K562 (cell line): ENCODE measurements at regions not wholly inside any gene's neighbourhood (a gene's known extent, or its start where the extent isn't known, plus 50 kb on each side); places are given as distances from the start of the nearest gene placed in this dataset.
A peak's percentile ranks its signal among the peaks of the same experiment; 100 is the strongest.

Experiments used
- ATAC-seq: fragments of 200-7000 bp; cut with Tn5 transposase; 3 replicates; pipeline ENCODE4 v1.9.1; 2020; ENCODE audit warnings: moderate library complexity
- BruUV-seq: library from RNA; stranded (reverse); fragments of 400-500 nt; replicated peaks from 2 replicates; lab custom pipeline; 2021; lab: Mats Ljungman, UMichigan
- CTCF ChIA-PET: fragments of 300-600 bp; formaldehyde crosslinking; extraction: SDS; loops from one replicate; lab custom pipeline; 2021; ENCODE audit warnings: low intra/inter-chr PET ratio; lab: Yijun Ruan, JAX
- POLR2A ChIA-PET: fragments of 300-600, 350-650 bp; sonication (Branson Sonifier 250); formaldehyde crosslinking; extraction: SDS; loops from one replicate; lab custom pipeline; 2021; ENCODE audit warnings: antibody characterized with exemption, inconsistent platforms; lab: Yijun Ruan, JAX
- DNase-seq, 4 experiments: peaks; one replicate each; pipeline versions ENCODE4 v3.0.0 to v3.0.0-alpha.2; 2011 to 2018; ENCODE audit warnings: low spot score in 3 of 4, mixed read lengths in 3 of 4; ENCODE audit errors: extremely low read depth in 1 of 4
- FAIRE-seq: peaks from 2 replicates; lab custom pipeline; 2011; peaks lifted over from hg19 to GRCh38; lab: Jason Lieb, UNC
- H2AFZ ChIP-seq: 2 replicates; pipeline ENCODE4 v1.6.0; 2011; ENCODE audit warnings: low read depth, low read length, control low read depth, inconsistent platforms
- H3K27ac ChIP-seq: fragments of 200-600 bp; 3 replicates; pipeline ENCODE4 v1.8.0; 2011; ENCODE audit warnings: low read depth, mild to moderate bottlenecking, control low read depth, inconsistent platforms, low read length, moderate library complexity, mixed read lengths; ENCODE audit errors: extremely low read depth
- H3K27me3 ChIP-seq, 2 experiments: fragments of 300-600 bp in 1 of 2; 2 replicates in 1 of 2; 3 replicates in 1 of 2; pipeline versions ENCODE4 v1.6.0 to v1.8.0; 2011; ENCODE audit warnings: inconsistent platforms in 2 of 2, low read length in 2 of 2, mild to moderate bottlenecking in 1 of 2, mixed read lengths in 1 of 2, moderate library complexity in 1 of 2; ENCODE audit not compliant: control insufficient read depth in 2 of 2, insufficient read depth in 2 of 2
- H3K36me3 ChIP-seq: fragments of 300-600 bp; 3 replicates; pipeline ENCODE4 v1.8.0; 2011; ENCODE audit warnings: mild to moderate bottlenecking, low read length, inconsistent platforms; ENCODE audit not compliant: control insufficient read depth, insufficient read depth
- H3K4me1 ChIP-seq, 2 experiments: fragments of 200-600 bp in 1 of 2; replicated peaks in 1 of 2; 2 replicates in 1 of 2; 3 replicates in 1 of 2; pipeline versions ENCODE4 v1.5.1 to v1.8.0; 2011; ENCODE audit warnings: inconsistent platforms in 2 of 2, low read length in 2 of 2, mild to moderate bottlenecking in 1 of 2, mixed read lengths in 1 of 2, moderate library complexity in 1 of 2; ENCODE audit not compliant: control insufficient read depth in 2 of 2, insufficient read depth in 2 of 2
- H3K4me2 ChIP-seq: 2 replicates; pipeline ENCODE4 v1.6.1; 2011; ENCODE audit warnings: low read length, control low read depth, inconsistent platforms, mixed read lengths; ENCODE audit not compliant: insufficient read depth
- H3K4me3 ChIP-seq: fragments of 200-600 bp; sonication (generic), shearing (Covaris generic); 2 replicates; pipeline ENCODE4 v1.5.1; 2016; ENCODE audit warnings: control low read depth, inconsistent platforms
- H3K79me2 ChIP-seq: fragments of 200-600 bp; 3 replicates; pipeline ENCODE4 v1.8.0; 2011; ENCODE audit warnings: low read length, inconsistent platforms; ENCODE audit not compliant: control insufficient read depth, insufficient read depth
- H3K9ac ChIP-seq, 2 experiments: 2 replicates each; pipeline versions ENCODE4 v1.6.0 to v1.6.1; 2011; ENCODE audit warnings: low read depth in 2 of 2, low read length in 2 of 2, control low read depth in 1 of 2, inconsistent platforms in 1 of 2, mild to moderate bottlenecking in 1 of 2, mixed read lengths in 1 of 2; ENCODE audit not compliant: insufficient read depth in 1 of 2
- H3K9me1 ChIP-seq: one replicate; pipeline ENCODE4 v1.6.0; 2011; ENCODE audit warnings: inconsistent platforms, mild to moderate bottlenecking, low read length, moderate library complexity; ENCODE audit not compliant: control insufficient read depth, insufficient read depth
- H3K9me3 ChIP-seq: replicated peaks from 2 replicates; pipeline ENCODE4 v1.5.1; 2011; ENCODE audit warnings: low read depth, low read length, inconsistent platforms; ENCODE audit not compliant: control insufficient read depth, insufficient read depth
- H4K20me1 ChIP-seq: replicated peaks from 2 replicates; pipeline ENCODE4 v1.6.1; 2011; ENCODE audit warnings: low read length, inconsistent platforms, mixed read lengths; ENCODE audit not compliant: control insufficient read depth, insufficient read depth
- CEBPG ChIP-seq, 3 experiments: fragments of 200-800 bp in 1 of 3; sonication (Bioruptor generic) in 1 of 3; sonication (generic) in 1 of 3; formaldehyde crosslinking in 1 of 3; IDR thresholded peaks in 2 of 3; conservative IDR thresholded peaks in 1 of 3; 2 replicates each; pipeline versions ENCODE4 v1.6.1 to v1.8.0; 2016 to 2022; ENCODE audit warnings: missing compliant biosample characterization in 2 of 3, missing genetic modification characterization in 2 of 3, mild to moderate bottlenecking in 1 of 3, missing genetic modification reagents in 1 of 3
- SNAPC5 ChIP-seq: fragments of 250-450 bp; sonication (Bioruptor Pico); IDR thresholded peaks from 2 replicates; pipeline ENCODE4 v1.8.0; 2021; ENCODE audit warnings: moderate library complexity, mild to moderate bottlenecking, inconsistent platforms
- TCF3 ChIP-seq: sonication (generic); formaldehyde crosslinking; IDR thresholded peaks from 2 replicates; pipeline ENCODE4 v1.4.0; 2020; ENCODE audit warnings: mild to moderate bottlenecking, missing genetic modification reagents
- ZBTB33 ChIP-seq: sonication (generic); formaldehyde crosslinking; IDR thresholded peaks from 2 replicates; pipeline ENCODE4 v1.8.1; 2023; ENCODE audit warnings: mild to moderate bottlenecking, missing genetic modification reagents
- WGBS: fragments of 100-300 bp; shearing (Covaris generic); methylation state at CpG from one replicate; pipeline ENCODE4 v1.1.6; 2016; ENCODE audit warnings: low coverage, mixed read lengths; ENCODE audit not compliant: insufficient coverage; ENCODE audit errors: missing lambda C conversion rate; 5-methylcytosine and 5-hydroxymethylcytosine counted together
- in situ Hi-C: fragments of 300-500 bp; cut with MboI; formaldehyde crosslinking; loops from 4 replicates; pipeline ENCODE4 v1.15.0; 2018; ENCODE audit warnings: inconsistent platforms, mixed read lengths
- intact Hi-C: fragments of 100-400 bp; cut with micrococcal nuclease; formaldehyde crosslinking; loops from 2 replicates; pipeline ENCODE4 v1.14.2; 2022
- TF ChIP-seq, protein P1 (sequence below): fragments of 250-450 bp; sonication (Bioruptor Pico); IDR thresholded peaks from 2 replicates; pipeline ENCODE4 v1.4.0; 2020
- TF ChIP-seq, protein P2 (sequence below): sonication (generic); formaldehyde crosslinking; IDR thresholded peaks from 2 replicates; pipeline ENCODE4 v1.8.0; 2022; ENCODE audit warnings: mild to moderate bottlenecking, missing genetic modification reagents

DNA sequence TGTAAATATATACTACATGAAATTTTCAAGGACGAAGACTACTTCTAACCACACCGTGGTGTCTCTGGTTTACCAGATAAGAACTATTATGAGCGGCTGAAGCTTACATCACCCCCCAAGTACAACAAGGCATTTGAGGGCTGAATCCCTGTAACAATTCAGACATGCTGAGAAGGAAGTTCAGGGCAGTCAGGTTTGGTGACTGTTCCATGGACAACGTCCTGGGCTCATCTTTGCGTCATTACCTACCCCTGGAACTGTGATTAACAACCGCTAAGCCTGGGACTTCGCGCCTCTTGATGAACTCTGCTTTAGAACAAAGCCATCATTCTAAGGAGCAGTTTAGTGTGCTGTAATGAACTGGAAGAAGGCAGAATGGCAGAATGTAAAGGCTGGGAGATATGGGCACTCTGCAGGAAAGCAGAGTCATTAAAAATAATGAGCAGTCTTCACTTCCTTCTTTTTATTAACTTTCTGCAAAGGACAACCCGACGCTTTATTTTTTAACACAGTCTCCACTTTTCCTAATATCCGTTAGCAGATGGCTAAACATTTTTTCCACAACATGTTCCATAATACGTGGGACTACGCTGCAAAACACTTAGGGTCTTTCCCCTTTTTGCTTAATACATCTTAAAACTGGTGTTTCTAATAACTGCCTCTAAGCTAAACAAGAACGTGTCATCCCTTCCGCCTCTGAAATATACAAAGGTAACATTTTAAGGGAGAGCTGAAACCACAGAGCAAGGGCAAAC lies 263.2 kb downstream of the ADAMTS20 start:
- CTCF ChIA-PET, result no interaction called here
- Histone ChIP-seq H3K4me3 (no peak overlapping the region), H3K27ac (no peak overlapping the region; the same call in 2 of the 3 replicates), H3K9me1 (no peaks in the 10 kb centered on the region), H3K4me1 (no peaks in the 10 kb centered on the region), H3K9ac (no peak overlapping the region), H3K79me2 (no peaks in the 10 kb centered on the region), H2AFZ (no peak overlapping the region), H3K27me3 (no peaks in the 10 kb centered on the region), H3K9me3 (no peaks in the 10 kb centered on the region), H3K36me3 (no peaks in the 10 kb centered on the region), H3K4me2 (no peak overlapping the region), H4K20me1 (no peaks in the 10 kb centered on the region)
- BruUV-seq, result no TSS peak
- WGBS, result 7% methylated on average over 15 of the region's 15 CpGs
- in situ Hi-C loops (no loop called here), intact Hi-C loops (no loop called here)
- DNase-seq (peak in 2 of 4 experiments; percentile 8 to 11), FAIRE-seq (no peak), ATAC-seq (no peak)
- POLR2A ChIA-PET, result no interaction called here
- 0 out of 2 replicates have a peak, but pooled peaks have one; percentile 32 for TF ChIP-seq ZBTB33
- TF ChIP-seq, protein P1, sequence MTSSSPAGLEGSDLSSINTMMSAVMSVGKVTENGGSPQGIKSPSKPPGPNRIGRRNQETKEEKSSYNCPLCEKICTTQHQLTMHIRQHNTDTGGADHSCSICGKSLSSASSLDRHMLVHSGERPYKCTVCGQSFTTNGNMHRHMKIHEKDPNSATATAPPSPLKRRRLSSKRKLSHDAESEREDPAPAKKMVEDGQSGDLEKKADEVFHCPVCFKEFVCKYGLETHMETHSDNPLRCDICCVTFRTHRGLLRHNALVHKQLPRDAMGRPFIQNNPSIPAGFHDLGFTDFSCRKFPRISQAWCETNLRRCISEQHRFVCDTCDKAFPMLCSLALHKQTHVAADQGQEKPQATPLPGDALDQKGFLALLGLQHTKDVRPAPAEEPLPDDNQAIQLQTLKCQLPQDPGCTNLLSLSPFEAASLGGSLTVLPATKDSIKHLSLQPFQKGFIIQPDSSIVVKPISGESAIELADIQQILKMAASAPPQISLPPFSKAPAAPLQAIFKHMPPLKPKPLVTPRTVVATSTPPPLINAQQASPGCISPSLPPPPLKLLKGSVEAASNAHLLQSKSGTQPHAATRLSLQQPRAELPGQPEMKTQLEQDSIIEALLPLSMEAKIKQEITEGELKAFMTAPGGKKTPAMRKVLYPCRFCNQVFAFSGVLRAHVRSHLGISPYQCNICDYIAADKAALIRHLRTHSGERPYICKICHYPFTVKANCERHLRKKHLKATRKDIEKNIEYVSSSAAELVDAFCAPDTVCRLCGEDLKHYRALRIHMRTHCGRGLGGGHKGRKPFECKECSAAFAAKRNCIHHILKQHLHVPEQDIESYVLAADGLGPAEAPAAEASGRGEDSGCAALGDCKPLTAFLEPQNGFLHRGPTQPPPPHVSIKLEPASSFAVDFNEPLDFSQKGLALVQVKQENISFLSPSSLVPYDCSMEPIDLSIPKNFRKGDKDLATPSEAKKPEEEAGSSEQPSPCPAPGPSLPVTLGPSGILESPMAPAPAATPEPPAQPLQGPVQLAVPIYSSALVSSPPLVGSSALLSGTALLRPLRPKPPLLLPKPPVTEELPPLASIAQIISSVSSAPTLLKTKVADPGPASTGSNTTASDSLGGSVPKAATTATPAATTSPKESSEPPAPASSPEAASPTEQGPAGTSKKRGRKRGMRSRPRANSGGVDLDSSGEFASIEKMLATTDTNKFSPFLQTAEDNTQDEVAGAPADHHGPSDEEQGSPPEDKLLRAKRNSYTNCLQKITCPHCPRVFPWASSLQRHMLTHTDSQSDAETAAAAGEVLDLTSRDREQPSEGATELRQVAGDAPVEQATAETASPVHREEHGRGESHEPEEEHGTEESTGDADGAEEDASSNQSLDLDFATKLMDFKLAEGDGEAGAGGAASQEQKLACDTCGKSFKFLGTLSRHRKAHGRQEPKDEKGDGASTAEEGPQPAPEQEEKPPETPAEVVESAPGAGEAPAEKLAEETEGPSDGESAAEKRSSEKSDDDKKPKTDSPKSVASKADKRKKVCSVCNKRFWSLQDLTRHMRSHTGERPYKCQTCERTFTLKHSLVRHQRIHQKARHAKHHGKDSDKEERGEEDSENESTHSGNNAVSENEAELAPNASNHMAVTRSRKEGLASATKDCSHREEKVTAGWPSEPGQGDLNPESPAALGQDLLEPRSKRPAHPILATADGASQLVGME (CRISPR knock-in tag), result no peak
- peak; percentile 41 for TF ChIP-seq TCF3 (CRISPR knock-in tag)
- TF ChIP-seq SNAPC5, result no peak
- TF ChIP-seq, protein P2, sequence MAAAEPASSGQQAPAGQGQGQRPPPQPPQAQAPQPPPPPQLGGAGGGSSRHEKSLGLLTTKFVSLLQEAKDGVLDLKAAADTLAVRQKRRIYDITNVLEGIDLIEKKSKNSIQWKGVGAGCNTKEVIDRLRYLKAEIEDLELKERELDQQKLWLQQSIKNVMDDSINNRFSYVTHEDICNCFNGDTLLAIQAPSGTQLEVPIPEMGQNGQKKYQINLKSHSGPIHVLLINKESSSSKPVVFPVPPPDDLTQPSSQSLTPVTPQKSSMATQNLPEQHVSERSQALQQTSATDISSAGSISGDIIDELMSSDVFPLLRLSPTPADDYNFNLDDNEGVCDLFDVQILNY, result no peak
- TF ChIP-seq CEBPG (CRISPR knock-in tag; IDR thresholded peaks at IDR 0.05), result 0 out of 2 replicates have a peak, but pooled peaks have one; percentile 17
- TF ChIP-seq CEBPG (tag; conservative IDR thresholded peaks at IDR 0.05 in 1 of 2, IDR thresholded peaks at IDR 0.05 in 1 of 2), result 0 out of 4 replicates have a peak, but pooled peaks of 1 of the 2 experiments have one; percentile 26
